ENCODE measurements at regions not wholly inside any gene's neighbourhood (a gene's known extent, or its start where the extent isn't known, plus 50 kb on each side); places are given as distances from the start of the nearest gene placed in this dataset.
A peak's percentile ranks its signal among the peaks of the same experiment; 100 is the strongest.

DNA sequence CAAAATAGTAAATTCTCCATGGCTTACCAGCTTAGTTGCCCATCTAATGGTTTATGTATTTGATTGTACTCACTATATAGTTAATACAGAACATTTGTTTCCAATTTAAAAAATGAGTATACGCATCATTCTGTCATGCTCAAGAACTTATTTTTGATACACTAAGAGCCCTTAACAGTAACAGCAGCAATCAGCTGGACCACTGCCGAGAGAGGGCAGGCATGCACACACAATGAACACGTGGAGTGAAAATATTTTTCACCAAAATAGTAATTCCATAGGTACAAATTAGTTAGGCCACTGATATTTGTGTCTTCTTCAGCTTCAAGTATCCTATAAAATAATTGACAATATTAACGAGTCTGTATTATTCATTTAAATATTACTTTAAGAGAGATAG, 109.9 kb downstream of the KLF12 start:
- no peak overlapping the region for H3K9ac ChIP-seq (ENCODE audit: insufficient read depth, low read length, poor library complexity, severe bottlenecking)
- H3K4me3 ChIP-seq (replicated peaks in 1 of 3; ENCODE audit: low read depth in 2 of 3, low read length in 3 of 3), result no peak overlapping the region
- H3K27me3 ChIP-seq (ENCODE audit: control insufficient read depth in 2 of 2, insufficient read depth in 2 of 2, low read length in 2 of 2), result no peaks in the 10 kb centered on the region
- peaks cover 0 to 5% of the 10 kb centered on the region in 2 donors for H3K9me3 ChIP-seq (replicated peaks in 1 of 2; ENCODE audit: control insufficient read depth in 1 of 2, insufficient read depth in 1 of 2, low read length in 2 of 2)
- intact Hi-C loops (cut with micrococcal nuclease), result no loop called here
- no peak overlapping the region for H3K27ac ChIP-seq (ENCODE audit: low read depth in 1 of 2, low read length in 2 of 2)
- Mint-ChIP-seq H3K9me3 (peaks cover 3 to 14% (median 8%) of the 10 kb centered on the region in 7 donors), H3K27ac (no peak overlapping the region), H3K4me1 (peaks cover 4% of the 10 kb centered on the region), H3K4me3 (no peak overlapping the region), H3K27me3 (ENCODE audit: low read depth in 3 of 3) (peaks cover 0 to 3% (median 0%) of the 10 kb centered on the region in 3 donors), H3K36me3 (no peaks in the 10 kb centered on the region)
- no peaks in the 10 kb centered on the region for H3K4me1 ChIP-seq (ENCODE audit: control insufficient read depth in 1 of 2, insufficient read depth in 2 of 2, low read length in 2 of 2)
- no peaks in the 10 kb centered on the region for H3K36me3 ChIP-seq (replicated peaks in 1 of 2; ENCODE audit: control insufficient read depth in 1 of 2, insufficient read depth in 2 of 2, low read length in 2 of 2)
- no peak overlapping the region for H3K4me2 ChIP-seq (replicated peaks; ENCODE audit: extremely low read depth, low read length, poor library complexity, severe bottlenecking)
- H2AFZ ChIP-seq (ENCODE audit: insufficient read depth, low read depth, low read length, poor library complexity, severe bottlenecking), result no peak overlapping the region
- H4K20me1 ChIP-seq (ENCODE audit: insufficient read depth, low read length), result no peaks in the 10 kb centered on the region
- no CpG with 5 or more reads among the region's 4 CpGs for WGBS (ENCODE audit: insufficient coverage)
- H3K79me2 ChIP-seq (ENCODE audit: insufficient read depth, low read length), result no peaks in the 10 kb centered on the region
- no peak for DNase-seq
- TF ChIP-seq, protein P1, sequence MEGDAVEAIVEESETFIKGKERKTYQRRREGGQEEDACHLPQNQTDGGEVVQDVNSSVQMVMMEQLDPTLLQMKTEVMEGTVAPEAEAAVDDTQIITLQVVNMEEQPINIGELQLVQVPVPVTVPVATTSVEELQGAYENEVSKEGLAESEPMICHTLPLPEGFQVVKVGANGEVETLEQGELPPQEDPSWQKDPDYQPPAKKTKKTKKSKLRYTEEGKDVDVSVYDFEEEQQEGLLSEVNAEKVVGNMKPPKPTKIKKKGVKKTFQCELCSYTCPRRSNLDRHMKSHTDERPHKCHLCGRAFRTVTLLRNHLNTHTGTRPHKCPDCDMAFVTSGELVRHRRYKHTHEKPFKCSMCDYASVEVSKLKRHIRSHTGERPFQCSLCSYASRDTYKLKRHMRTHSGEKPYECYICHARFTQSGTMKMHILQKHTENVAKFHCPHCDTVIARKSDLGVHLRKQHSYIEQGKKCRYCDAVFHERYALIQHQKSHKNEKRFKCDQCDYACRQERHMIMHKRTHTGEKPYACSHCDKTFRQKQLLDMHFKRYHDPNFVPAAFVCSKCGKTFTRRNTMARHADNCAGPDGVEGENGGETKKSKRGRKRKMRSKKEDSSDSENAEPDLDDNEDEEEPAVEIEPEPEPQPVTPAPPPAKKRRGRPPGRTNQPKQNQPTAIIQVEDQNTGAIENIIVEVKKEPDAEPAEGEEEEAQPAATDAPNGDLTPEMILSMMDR (IDR thresholded peaks at IDR 0.05), result no peak

DNA sequence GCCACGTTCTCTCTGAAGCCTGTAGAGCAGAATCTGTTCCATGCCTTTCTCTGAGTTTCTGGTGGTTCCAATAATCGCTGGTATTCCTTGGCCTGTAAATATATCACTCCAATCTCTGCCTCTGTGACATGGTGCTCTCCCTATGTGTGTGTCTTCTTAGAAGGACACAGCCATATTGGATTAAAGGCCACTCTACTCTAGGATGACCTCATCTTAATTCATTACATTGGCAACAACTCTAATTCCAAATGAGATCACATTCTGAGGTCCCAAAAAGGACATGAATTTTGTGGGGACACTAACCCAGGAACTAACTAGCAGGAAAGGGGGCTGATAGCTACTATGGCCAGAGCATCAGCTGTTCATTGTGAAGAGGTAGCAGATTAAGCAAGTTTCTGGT, 110.7 kb downstream of the KLF12 start:
- no peak overlapping the region for H3K27ac ChIP-seq (ENCODE audit: low read depth in 1 of 2, low read length in 2 of 2)
- peaks cover 0 to 5% of the 10 kb centered on the region in 2 donors for H3K9me3 ChIP-seq (replicated peaks in 1 of 2; ENCODE audit: control insufficient read depth in 1 of 2, insufficient read depth in 1 of 2, low read length in 2 of 2)
- H3K4me2 ChIP-seq (replicated peaks; ENCODE audit: extremely low read depth, low read length, poor library complexity, severe bottlenecking), result no peak overlapping the region
- intact Hi-C loops (cut with micrococcal nuclease), result no loop called here
- no peaks in the 10 kb centered on the region for H3K36me3 Mint-ChIP-seq
- no peaks in the 10 kb centered on the region for H3K27me3 ChIP-seq (ENCODE audit: control insufficient read depth in 2 of 2, insufficient read depth in 2 of 2, low read length in 2 of 2)
- H3K9ac ChIP-seq (ENCODE audit: insufficient read depth, low read length, poor library complexity, severe bottlenecking), result no peak overlapping the region
- peaks cover 3 to 14% (median 8%) of the 10 kb centered on the region in 7 donors for H3K9me3 Mint-ChIP-seq
- no peaks in the 10 kb centered on the region for H3K4me1 ChIP-seq (ENCODE audit: control insufficient read depth in 1 of 2, insufficient read depth in 2 of 2, low read length in 2 of 2)
- DNase-seq, result no peak
- no peaks in the 10 kb centered on the region for H3K79me2 ChIP-seq (ENCODE audit: insufficient read depth, low read length)
- H3K27me3 Mint-ChIP-seq (ENCODE audit: low read depth in 3 of 3), result peaks cover 0 to 3% (median 0%) of the 10 kb centered on the region in 3 donors
- H2AFZ ChIP-seq (ENCODE audit: insufficient read depth, low read depth, low read length, poor library complexity, severe bottlenecking), result no peak overlapping the region
- peak overlapping the region in 1 of 7 donors; percentile 19 for H3K27ac Mint-ChIP-seq
- H3K4me3 Mint-ChIP-seq, result no peak overlapping the region
- no peaks in the 10 kb centered on the region for H4K20me1 ChIP-seq (ENCODE audit: insufficient read depth, low read length)
- no peak overlapping the region for H3K4me3 ChIP-seq (replicated peaks in 1 of 3; ENCODE audit: low read depth in 2 of 3, low read length in 3 of 3)
- WGBS (ENCODE audit: insufficient coverage), result 90% methylated on average over 2 of the region's 2 CpGs
- TF ChIP-seq, protein P1 (IDR thresholded peaks at IDR 0.05), result no peak
- peaks cover 4% of the 10 kb centered on the region for H3K4me1 Mint-ChIP-seq
- H3K36me3 ChIP-seq (replicated peaks in 1 of 2; ENCODE audit: control insufficient read depth in 1 of 2, insufficient read depth in 2 of 2, low read length in 2 of 2), result no peaks in the 10 kb centered on the region

All from CD14-positive monocyte (primary cell).